GM12874 (cell line): ENCODE measurements at regions not wholly inside any gene's neighbourhood (a gene's known extent, or its start where the extent isn't known, plus 50 kb on each side); places are given as distances from the start of the nearest gene placed in this dataset.

Experiments used
- TF ChIP-seq, protein P1 (sequence below): IDR thresholded peaks from 2 replicates; pipeline ENCODE4 v1.5.1; 2011; ENCODE audit warnings: low read depth, mild to moderate bottlenecking, control low read depth, low read length, moderate library complexity; ENCODE audit not compliant: insufficient read depth

DNA sequence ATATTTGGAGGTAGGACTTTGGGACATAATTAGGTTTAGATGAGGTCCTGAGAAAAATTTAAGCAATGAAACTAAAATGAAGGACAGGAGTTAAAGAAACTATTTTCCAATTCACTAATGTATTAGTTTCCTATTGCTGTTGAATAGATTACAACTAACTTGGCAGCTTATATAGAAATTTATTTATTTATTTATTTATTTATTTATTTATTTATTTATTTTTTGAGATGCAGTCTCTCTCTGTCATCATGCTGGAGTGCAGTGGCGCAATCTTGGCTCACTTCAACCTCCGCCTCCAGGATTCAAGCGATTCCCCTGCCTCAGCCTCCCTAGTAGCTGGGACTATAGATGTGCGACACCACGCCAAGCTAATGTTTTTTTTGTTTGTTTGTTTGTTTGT lies 182.4 kb upstream of the ADCY2 start:
- TF ChIP-seq, protein P1, sequence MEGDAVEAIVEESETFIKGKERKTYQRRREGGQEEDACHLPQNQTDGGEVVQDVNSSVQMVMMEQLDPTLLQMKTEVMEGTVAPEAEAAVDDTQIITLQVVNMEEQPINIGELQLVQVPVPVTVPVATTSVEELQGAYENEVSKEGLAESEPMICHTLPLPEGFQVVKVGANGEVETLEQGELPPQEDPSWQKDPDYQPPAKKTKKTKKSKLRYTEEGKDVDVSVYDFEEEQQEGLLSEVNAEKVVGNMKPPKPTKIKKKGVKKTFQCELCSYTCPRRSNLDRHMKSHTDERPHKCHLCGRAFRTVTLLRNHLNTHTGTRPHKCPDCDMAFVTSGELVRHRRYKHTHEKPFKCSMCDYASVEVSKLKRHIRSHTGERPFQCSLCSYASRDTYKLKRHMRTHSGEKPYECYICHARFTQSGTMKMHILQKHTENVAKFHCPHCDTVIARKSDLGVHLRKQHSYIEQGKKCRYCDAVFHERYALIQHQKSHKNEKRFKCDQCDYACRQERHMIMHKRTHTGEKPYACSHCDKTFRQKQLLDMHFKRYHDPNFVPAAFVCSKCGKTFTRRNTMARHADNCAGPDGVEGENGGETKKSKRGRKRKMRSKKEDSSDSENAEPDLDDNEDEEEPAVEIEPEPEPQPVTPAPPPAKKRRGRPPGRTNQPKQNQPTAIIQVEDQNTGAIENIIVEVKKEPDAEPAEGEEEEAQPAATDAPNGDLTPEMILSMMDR, result no peak

DNA sequence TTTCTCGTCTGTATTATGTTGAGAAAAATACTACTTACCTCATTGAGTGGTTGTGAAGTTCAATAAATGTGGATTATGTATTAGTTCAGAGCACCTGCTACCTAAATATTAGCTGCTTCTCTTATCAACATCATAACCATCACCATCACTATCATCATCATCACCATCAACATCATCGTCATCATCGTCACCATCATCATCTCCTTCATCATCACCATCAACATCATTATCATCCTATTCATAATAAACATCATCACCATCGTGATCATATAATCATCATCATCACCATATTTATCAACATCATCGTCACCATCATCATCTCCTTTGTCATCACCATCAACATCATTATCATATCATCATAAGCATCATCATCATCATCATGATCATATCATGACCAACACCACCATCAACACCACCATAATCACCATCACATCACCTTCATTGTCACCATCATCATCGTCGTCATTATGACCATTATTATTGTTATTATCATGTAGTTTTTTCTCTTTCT lies 181.0 kb upstream of the ADCY2 start:
- TF ChIP-seq, protein P1, result no peak

DNA sequence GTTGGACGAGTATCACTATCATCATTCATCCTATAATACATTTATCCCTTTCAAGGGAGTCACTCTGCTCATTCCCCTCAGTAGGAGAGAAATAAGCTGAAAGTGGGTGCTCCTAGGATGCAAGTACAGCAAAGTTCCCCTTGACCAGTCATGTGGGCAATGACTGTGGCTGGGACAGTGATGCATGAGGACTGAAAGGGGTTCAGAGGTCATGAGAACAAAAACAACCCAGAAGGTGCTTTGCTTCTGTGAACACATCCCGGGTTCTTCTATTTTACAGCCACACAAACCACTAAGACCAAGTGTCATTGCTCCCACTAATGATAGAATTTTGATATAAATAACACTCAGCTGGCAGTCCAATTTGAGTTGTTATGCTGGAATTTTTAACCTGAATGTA lies 177.8 kb upstream of the ADCY2 start:
- TF ChIP-seq, protein P1, result no peak

DNA sequence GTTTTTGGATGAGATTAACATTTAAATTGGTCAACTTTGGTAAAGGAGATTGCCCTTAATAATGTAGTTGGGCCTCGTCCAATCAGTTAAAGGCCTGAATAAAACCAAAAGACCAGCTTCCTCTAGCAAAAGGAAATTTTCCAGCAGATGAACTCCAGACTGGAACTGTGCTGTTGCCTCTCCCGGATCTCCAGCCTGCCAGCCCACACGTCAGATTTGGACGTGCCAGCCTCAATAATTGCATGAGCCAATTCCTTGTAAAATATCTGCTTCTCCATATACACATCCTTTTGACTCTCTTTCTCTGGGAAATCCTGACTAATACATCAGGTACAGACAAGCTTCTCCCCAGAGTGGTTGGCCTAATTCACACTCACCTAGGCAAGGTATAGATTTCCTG lies 175.8 kb upstream of the ADCY2 start:
- TF ChIP-seq, protein P1, result no peak

DNA sequence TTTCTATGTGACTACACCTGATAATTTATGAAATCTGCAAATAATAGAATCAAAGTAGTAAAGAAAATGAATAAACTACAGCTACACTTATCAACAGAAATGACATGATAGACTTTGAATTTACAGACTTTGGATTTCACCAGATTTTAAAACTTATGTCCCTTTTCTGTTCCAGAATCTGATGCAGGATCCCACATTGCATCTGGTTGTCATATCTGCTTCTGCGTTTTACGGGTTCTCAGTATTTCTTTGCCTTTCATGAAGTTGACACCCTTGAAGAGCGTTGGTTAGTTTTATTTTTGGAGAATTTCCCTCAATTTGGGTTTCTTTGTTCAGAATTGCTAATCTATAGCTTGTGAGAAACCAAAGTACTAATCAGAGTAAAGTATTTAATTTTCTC lies 174.9 kb upstream of the ADCY2 start:
- TF ChIP-seq, protein P1, result no peak

DNA sequence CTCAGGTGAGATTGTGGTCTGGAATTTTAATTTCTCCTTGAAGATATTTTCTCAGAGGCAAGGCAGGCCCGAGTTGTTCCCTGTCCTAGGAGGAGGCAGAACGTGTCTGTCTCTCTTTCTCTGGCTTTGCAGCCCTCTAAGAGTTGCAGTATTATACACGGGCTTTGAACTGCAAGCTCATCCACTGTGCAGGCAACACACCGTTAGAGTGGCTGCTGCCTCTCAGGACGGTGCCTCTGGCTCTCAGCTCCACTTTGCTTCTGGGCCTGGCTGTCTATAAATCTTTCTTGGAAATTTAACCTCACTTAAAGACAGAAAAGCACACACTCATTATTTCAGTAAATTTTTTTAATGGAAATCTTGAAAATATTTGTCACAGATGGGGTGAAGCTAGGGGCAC lies 170.1 kb upstream of the ADCY2 start:
- TF ChIP-seq, protein P1, result no peak

DNA sequence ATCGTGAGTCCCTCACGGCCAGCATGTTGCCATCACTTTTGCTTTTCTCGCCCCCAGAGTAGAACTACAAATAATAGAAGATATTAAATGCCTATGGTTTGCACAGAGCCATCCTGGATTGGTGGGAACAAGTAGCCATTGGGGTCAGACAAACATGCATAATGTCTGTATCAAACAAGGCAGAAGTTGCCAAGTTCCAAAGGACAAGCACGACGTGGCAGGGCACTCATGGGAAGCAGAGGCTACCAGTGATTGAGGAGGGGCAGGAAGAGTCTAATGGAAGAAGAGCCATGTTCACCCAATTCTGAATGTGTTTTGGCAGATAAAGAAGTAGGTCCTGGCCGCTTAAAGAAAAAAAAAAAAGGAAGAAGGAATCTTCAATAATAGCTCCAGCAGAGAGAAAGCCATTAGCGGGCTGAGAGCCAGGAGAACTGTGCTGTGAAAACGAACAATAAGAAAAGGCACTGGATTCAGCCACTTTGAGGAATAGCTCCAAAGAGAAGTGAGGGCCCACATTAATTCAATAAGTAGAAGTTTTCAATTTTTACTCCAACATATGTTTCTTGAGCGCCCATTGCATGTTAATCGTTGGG lies 153.7 kb upstream of the ADCY2 start:
- TF ChIP-seq, protein P1, result no peak

DNA sequence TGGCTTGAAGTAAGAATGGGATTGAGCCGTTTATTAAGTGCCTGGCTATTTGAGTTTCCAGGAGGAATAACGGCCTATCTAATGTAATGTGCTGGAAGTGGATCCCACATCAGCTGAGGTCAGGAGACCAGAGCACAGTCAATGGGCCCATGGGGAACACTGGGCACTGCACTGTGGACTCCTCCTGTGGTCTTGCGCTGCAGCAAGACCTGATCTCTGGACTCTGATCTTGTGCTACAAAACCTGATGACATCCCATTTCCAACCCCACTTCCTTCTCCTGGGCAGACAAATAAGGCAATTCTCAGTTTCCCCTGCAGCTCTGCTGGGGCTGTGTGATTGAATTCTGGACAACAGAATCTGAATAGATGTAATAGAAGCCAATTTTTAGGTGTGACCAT lies 151.7 kb upstream of the ADCY2 start:
- TF ChIP-seq, protein P1, result no peak
